Liver (tissue), 7 donors: ENCODE measurements at regions not wholly inside any gene's neighbourhood (a gene's known extent, or its start where the extent isn't known, plus 50 kb on each side); places are given as distances from the start of the nearest gene placed in this dataset.

Source experiments
- DNase-seq: peaks from one replicate; pipeline ENCODE4 v3.0.0-alpha.2; 2017; ENCODE audit warnings: low spot score
- H3K27ac ChIP-seq, 2 donors: one replicate each; pipeline ENCODE4 v1.7.0; 2013; ENCODE audit warnings: inconsistent platforms in 2 of 2, low read length in 2 of 2, control low read depth in 1 of 2, low read depth in 1 of 2, mild to moderate bottlenecking in 1 of 2
- H3K27me3 ChIP-seq, 4 donors: one replicate each; pipeline versions ENCODE4 v1.6.1 to v1.7.0; 2013; ENCODE audit warnings: low read length in 3 of 4, inconsistent platforms in 1 of 4, mild to moderate bottlenecking in 1 of 4, moderate library complexity in 1 of 4; ENCODE audit not compliant: control insufficient read depth in 4 of 4, insufficient read depth in 4 of 4
- H3K36me3 ChIP-seq, 4 donors: one replicate each; pipeline versions ENCODE4 v1.6.1 to v1.7.0; 2013; ENCODE audit warnings: low read length in 3 of 4, mild to moderate bottlenecking in 3 of 4, low read depth in 1 of 4, moderate library complexity in 1 of 4; ENCODE audit not compliant: control insufficient read depth in 4 of 4, insufficient read depth in 3 of 4
- H3K4me1 ChIP-seq, 4 donors: one replicate each; pipeline versions ENCODE4 v1.6.1 to v1.7.0; 2013; ENCODE audit warnings: low read length in 3 of 4, mild to moderate bottlenecking in 3 of 4, moderate library complexity in 1 of 4; ENCODE audit not compliant: control insufficient read depth in 4 of 4, insufficient read depth in 4 of 4
- H3K4me3 ChIP-seq, 3 donors: one replicate each; pipeline versions ENCODE4 v1.6.1 to v1.7.0; 2013; ENCODE audit warnings: low read length in 3 of 3, control low read depth in 1 of 3, low read depth in 1 of 3, mild to moderate bottlenecking in 1 of 3
- H3K9ac ChIP-seq, 2 donors: one replicate each; pipeline ENCODE4 v1.7.0; 2013; ENCODE audit warnings: low read length in 2 of 2, mild to moderate bottlenecking in 2 of 2, moderate library complexity in 2 of 2, control low read depth in 1 of 2, low read depth in 1 of 2
- H3K9me3 ChIP-seq, 4 donors: one replicate each; pipeline versions ENCODE4 v1.6.1 to v1.7.0; 2013; ENCODE audit warnings: low read length in 3 of 4; ENCODE audit not compliant: control insufficient read depth in 4 of 4
- EGR1 ChIP-seq, 2 donors: IDR thresholded peaks; 2 replicates each; pipeline ENCODE4 v1.6.1; 2016 to 2018; ENCODE audit warnings: antibody characterized with exemption in 2 of 2, low read depth in 2 of 2
- FOXA1 ChIP-seq: IDR thresholded peaks from 2 replicates; pipeline ENCODE4 v1.6.1; 2016; ENCODE audit warnings: antibody characterized with exemption
- HNF4G ChIP-seq: IDR thresholded peaks from 2 replicates; pipeline ENCODE4 v1.6.1; 2016; ENCODE audit warnings: antibody characterized with exemption
- JUND ChIP-seq, 2 donors: IDR thresholded peaks; 2 replicates each; pipeline ENCODE4 v1.6.1; 2016; ENCODE audit warnings: antibody characterized with exemption in 2 of 2
- NR2F2 ChIP-seq: IDR thresholded peaks from 2 replicates; pipeline ENCODE4 v1.6.1; 2016; ENCODE audit warnings: antibody characterized with exemption
- RAD21 ChIP-seq, 2 donors: IDR thresholded peaks; 2 replicates each; pipeline ENCODE4 v1.6.1; 2016; ENCODE audit warnings: antibody characterized with exemption in 2 of 2, mild to moderate bottlenecking in 2 of 2
- REST ChIP-seq: IDR thresholded peaks from 2 replicates; pipeline ENCODE4 v1.6.1; 2016; ENCODE audit warnings: antibody characterized with exemption, mild to moderate bottlenecking
- RXRA ChIP-seq, 2 donors: IDR thresholded peaks; 2 replicates each; pipeline ENCODE4 v1.6.1; 2017 to 2018; ENCODE audit warnings: antibody characterized with exemption in 2 of 2, mild to moderate bottlenecking in 1 of 2
- TAF1 ChIP-seq: conservative IDR thresholded peaks from 2 replicates; pipeline ENCODE4 v1.6.1; 2016; ENCODE audit warnings: antibody characterized with exemption, mild to moderate bottlenecking
- YY1 ChIP-seq: IDR thresholded peaks from 2 replicates; pipeline ENCODE4 v1.6.1; 2016; ENCODE audit warnings: antibody characterized with exemption, mild to moderate bottlenecking
- ZBTB33 ChIP-seq: IDR thresholded peaks from 2 replicates; pipeline ENCODE4 v1.6.1; 2016; ENCODE audit warnings: antibody characterized with exemption
- WGBS: extraction: QIAGEN DNeasy Blood & Tissue Kit; methylation state at CpG from one replicate; pipeline ENCODE4 v1.1.7; 2013; 5-methylcytosine and 5-hydroxymethylcytosine counted together
- TF ChIP-seq, protein P1 (sequence below): IDR thresholded peaks from 2 replicates; pipeline ENCODE4 v1.6.1; 2016; ENCODE audit warnings: antibody characterized with exemption
- TF ChIP-seq, protein P2 (sequence below): IDR thresholded peaks from 2 replicates; pipeline ENCODE4 v1.6.1; 2016; ENCODE audit warnings: antibody characterized with exemption
- donor health status: healthy.
- donor health status: healthy.
- donor health status: healthy.
- donor health status: healthy.

- TF ChIP-seq YY1 = no peak
- TF ChIP-seq ZBTB33 = no peak
- TF ChIP-seq, protein P1, sequence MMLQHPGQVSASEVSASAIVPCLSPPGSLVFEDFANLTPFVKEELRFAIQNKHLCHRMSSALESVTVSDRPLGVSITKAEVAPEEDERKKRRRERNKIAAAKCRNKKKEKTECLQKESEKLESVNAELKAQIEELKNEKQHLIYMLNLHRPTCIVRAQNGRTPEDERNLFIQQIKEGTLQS = no peak
- TF ChIP-seq TAF1 = no peak
- no peak for TF ChIP-seq FOXA1
- TF ChIP-seq JUND (IDR thresholded peaks at IDR 0.05) = no peak
- TF ChIP-seq, protein P2, sequence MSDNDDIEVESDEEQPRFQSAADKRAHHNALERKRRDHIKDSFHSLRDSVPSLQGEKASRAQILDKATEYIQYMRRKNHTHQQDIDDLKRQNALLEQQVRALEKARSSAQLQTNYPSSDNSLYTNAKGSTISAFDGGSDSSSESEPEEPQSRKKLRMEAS = no peak
- no peak for TF ChIP-seq NR2F2
- no peak for TF ChIP-seq EGR1 (IDR thresholded peaks at IDR 0.05; ENCODE audit: low read depth in 2 of 2)
- H3K9me3 ChIP-seq = no peaks in the 10 kb centered on the region
- H3K27me3 ChIP-seq = no peaks in the 10 kb centered on the region
- no peak overlapping the region for H3K27ac ChIP-seq
- H3K4me1 ChIP-seq = peaks cover 0 to 7% (median 4%) of the 10 kb centered on the region in 4 donors
- WGBS = 87% methylated on average over 5 of the region's 5 CpGs
- DNase-seq = no peak
- H3K9ac ChIP-seq = no peak overlapping the region
- H3K4me3 ChIP-seq = no peak overlapping the region
- H3K36me3 ChIP-seq = no peaks in the 10 kb centered on the region
These were observed 219.7 kb upstream of the NDST3 start for GRCh38 chr4:117814277-117815246.

- Histone ChIP-seq H3K4me3 (no peak overlapping the region), H3K9me3 (no peaks in the 10 kb centered on the region), H3K9ac (no peak overlapping the region), H3K27me3 (no peaks in the 10 kb centered on the region), H3K27ac (no peak overlapping the region), H3K4me1 (no peaks in the 10 kb centered on the region), H3K36me3 (no peaks in the 10 kb centered on the region)
- TF ChIP-seq RAD21 (IDR thresholded peaks at IDR 0.05) (no peak), NR2F2 (no peak), REST (no peak), EGR1 (IDR thresholded peaks at IDR 0.05; ENCODE audit: low read depth in 2 of 2) (no peak), HNF4G (no peak), YY1 (no peak), RXRA (IDR thresholded peaks at IDR 0.05) (no peak)
- no peak for DNase-seq
These were observed 217.0 kb upstream of the NDST3 start for GRCh38 chr4:117817301-117817700.
